GM18519 (cell line): ENCODE measurements at regions not wholly inside any gene's neighbourhood (a gene's known extent, or its start where the extent isn't known, plus 50 kb on each side); places are given as distances from the start of the nearest gene placed in this dataset.

Experiments
- ATAC-seq: cut with Tn5 transposase; IDR thresholded peaks from one replicate; pipeline ENCODE4 v1.9.1; 2021; ENCODE audit warnings: mild to moderate bottlenecking, moderate library complexity; ENCODE audit not compliant: unreplicated experiment, low FRiP score

DNA sequence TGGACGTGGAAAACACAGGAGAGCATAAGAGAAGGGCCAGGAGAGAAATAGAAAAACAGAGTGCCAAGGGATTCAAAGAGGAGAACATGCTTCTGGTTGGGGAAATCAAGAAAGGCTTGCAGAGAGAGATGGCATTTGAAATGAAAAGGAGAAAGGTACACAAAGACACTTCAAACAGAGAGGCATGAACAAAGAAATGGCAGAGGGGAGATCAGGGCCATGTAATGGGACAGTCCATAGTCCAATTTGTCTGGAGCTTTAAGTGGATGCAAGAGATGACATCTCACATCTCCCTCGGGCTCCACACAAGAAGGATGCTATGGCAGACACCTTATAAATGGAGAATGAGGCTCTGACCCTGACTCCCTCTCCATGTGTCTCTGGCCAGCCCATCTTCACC, 331.1 kb downstream of the MLLT3 start:
- ATAC-seq, result no peak

- no peak for ATAC-seq
Observed at GRCh38 chr9:20290257-20290656, 332.0 kb downstream of the MLLT3 start.

DNA sequence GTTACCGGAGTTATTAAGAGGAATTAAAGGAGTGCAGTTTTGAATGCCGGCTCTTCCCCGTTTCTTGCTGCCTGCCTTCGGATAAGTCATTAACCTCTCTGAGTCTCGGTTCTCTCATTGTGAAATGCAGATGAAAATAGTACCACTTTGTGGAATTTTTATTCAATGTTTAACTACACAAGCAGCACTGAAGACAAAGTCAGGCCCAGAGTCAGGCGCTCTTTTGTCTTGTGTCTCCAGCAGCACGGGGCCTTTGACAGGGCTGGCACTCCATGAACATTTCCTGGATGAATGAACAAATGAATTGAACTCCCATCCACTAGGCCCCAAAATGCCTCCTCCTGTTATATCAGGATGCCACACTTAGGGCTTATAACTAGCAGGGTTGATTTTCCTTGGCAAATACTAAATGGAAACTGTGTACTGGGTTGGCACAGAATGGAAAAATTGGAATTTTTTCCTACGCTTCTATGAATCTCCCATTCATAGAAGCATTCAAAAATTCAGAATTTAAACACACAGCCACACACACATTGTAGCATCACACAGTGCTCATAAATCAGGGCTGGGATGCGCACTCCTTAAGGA, 332.8 kb downstream of the MLLT3 start:
- no peak for ATAC-seq

DNA sequence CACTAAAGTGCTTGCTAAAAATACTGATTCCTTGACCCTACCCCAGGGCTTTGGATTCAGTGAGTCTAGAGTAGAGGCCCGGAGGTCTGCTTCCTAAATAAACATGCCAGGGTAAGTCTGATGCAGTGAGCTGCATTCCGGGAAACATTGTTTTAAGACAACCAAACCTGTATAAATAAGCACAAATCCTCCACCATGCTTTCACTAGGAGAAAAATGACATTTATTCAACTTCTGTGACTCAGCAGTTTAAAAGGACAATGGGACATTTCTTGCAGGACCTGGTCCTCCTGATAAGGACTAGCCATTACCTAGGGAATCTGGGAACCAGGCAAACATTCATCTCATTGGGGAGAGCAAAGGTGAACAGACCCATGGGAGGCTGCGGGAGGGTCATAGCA, 335.3 kb downstream of the MLLT3 start:
- ATAC-seq, result no peak

GRCh38 chr9:20286154-20286700, 336.1 kb downstream of the MLLT3 start:
- ATAC-seq, result no peak

GRCh38 chr9:20284601-20285289, 337.6 kb downstream of the MLLT3 start:
- no peak for ATAC-seq

DNA sequence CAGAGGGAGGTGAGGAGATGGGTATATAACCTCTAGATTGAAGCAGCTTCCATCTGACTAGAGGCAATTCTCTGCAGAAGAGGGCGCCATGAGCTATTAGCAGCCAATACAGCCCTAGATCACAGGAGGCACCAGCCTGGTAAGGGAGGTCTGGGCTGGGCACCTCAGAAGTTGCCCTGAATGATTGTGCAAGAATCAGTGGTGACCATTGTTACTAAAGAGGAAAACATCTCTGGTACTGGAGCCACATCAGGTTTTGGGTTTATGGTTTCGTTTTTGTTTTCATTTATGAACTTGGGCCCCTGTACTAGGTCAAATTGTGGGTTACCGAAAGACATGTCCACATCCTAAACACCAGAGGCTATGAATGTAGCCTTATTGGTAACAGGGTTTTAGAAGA, 342.0 kb downstream of the MLLT3 start:
- ATAC-seq, result no peak

- no peak for ATAC-seq
Observed at GRCh38 chr9:20276762-20277161, 345.5 kb downstream of the MLLT3 start.

DNA sequence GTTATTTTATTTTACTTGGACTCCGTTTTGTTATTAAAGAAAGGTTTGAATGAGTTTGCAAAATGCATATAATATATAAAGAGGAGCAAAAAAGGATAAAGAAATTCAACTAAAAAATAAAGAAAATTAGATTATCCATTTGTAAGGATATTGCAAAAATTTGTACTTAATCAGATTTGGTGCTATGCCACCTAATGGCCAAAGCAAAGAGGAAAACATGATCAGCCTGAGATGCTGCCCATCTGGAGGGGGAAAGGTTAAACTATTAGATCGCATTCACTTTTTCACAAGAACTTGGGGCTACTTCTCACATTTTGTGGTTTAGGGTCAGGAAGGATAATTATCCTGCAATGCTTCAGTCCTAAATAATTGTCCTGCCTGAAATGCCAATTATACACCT, 350.6 kb downstream of the MLLT3 start:
- no peak for ATAC-seq

DNA sequence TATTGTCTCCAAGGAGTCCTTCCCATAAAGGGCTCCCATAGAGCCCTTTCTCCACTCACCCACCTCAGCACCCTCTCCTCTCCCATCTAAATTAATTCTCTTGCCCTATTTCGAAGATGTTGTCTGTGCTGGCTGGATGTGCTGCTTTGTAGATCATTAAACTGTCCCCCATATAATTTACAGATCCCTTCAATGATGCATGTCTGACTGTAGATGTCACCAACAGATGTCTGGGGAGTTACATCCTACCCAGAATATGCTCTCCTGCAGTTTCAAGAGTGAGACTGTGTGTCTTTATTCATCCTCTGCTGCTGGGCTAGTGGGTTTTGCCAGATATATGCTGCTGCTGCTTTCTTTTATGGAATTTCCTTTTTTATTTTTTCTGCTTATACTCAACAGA, 351.2 kb downstream of the MLLT3 start:
- no peak for ATAC-seq

DNA sequence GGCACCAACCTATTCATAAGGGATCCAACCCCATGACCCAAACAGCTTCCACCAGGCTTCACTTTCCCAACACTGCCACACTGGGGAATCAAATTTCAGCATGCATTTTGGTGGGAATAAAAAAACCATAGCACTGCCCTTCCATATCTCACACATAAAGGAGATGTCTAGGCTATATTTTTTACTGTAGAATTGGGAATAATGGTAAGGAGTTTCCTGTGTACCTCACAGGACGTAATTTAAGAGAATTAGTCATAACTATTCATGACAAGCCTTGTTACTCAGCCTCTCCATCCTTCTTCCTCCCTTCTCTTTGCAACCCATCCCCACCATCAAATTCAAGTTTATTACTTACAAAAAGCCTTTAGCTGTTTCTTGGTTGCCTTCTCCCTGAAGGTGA, 352.1 kb downstream of the MLLT3 start:
- no peak for ATAC-seq

GRCh38 chr9:20269620-20270019, 352.7 kb downstream of the MLLT3 start:
- no peak for ATAC-seq

DNA sequence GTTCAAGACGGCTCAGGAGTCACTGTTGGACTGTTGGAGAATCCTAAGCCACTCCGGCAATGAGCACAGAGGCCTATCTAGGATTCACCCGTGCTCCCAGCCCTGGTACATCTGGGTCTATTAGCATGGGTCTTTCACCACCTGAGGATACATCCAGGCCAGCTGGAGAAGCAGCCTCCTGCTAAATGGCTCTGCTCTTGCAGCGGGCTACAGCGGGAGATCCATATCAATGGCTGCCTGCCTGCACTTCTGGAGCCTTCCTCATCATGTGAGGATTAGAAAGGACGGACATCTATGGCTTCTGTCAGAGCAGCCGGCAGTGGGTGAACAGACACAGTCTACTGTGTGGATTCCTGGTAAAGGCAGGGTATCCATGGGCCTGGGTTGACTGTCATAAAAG, 357.4 kb downstream of the MLLT3 start:
- no peak for ATAC-seq

DNA sequence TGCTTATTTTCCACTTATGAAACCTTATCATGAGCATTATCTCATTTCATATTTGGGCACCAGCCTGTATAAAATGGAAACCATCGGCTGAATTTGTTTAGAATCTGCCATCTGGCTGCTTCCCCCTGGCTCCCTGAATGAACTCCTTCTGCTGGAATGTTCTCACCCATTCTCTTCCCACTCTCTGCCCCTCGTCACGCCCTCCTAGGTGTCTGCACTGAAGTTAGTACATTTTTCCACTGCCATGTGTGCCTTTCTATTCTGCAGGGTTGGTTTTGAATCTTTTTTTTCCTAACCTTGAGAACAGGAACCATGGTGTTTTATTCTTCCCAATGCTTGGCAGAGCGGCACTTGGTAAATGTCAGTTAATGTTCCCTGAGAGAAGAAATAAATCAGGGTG, 359.7 kb downstream of the MLLT3 start:
- no peak for ATAC-seq

- no peak for ATAC-seq
Observed at GRCh38 chr9:20256284-20256948, 365.9 kb downstream of the MLLT3 start.

- no peak for ATAC-seq
Observed at GRCh38 chr9:20255052-20255451, 367.2 kb downstream of the MLLT3 start.

GRCh38 chr9:20253635-20254034, 368.7 kb downstream of the MLLT3 start:
- no peak for ATAC-seq

DNA sequence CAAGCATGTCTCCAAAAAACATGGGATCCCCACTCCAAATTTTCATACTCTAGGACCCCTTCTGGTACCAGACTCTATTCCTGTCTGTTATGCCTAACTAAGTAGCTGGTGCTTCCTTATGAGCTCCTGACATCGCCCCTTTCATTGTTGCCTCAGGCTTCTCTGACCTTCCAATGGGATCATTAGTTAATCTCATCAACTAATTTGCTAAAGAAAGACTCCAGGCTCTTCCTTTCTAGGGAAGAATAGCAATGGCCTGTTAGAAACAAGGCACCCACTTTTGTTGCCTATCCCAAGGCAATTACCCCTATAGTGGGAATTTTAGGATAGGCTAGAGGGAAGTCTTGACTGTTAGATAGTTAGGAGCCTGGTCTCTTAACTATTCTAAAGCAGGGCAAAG, 369.5 kb downstream of the MLLT3 start:
- ATAC-seq, result no peak

- ATAC-seq, result no peak
Observed at GRCh38 chr9:20250791-20251190, 371.5 kb downstream of the MLLT3 start.

- ATAC-seq, result no peak
Observed at GRCh38 chr9:20244271-20244670, 378.0 kb downstream of the MLLT3 start.

DNA sequence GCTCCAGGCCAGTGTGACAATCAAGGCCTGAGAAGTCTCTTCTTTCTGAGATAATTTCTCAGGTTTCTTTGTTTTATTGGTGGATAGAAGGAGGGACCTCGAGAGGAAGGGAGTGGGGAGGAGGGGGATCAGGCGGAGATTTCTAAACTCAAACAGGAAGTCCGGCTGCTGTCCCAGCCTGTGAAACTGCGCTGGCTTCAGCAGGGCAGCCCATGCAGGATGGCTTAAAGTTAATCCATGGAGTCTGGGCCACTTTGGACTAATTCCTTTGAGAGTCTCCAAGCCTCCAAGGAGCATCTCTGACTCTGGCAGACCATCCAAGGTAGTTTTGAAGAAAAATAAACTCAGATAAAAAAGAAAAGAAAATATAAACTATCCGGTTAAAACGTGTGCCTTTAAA, 378.5 kb downstream of the MLLT3 start:
- no peak for ATAC-seq
